ENCODE measurements at regions not wholly inside any gene's neighbourhood (a gene's known extent, or its start where the extent isn't known, plus 50 kb on each side); places are given as distances from the start of the nearest gene placed in this dataset.

DNA sequence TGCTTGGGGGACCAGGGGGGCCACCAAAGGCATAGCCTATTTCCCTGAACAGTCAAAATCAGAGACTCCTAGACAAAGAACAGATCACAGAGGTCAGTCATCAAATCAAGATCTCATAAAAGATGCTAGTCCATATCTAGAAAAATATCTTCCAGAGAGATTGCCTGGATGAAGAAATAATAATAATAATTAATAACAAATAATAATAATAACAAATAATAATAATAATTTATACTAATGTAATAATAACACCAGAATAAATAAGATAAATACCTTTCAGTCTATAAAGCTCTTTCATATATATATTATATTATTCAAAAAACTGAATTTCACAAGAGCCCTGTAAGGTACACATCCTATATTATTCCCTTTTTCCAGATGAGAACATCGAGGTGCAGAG is 129.6 kb downstream of the PAX1 start:
- no peak overlapping the region for H3K4me3 ChIP-seq
- no peaks in the 10 kb centered on the region for H3K9me3 ChIP-seq
- TF ChIP-seq, protein P1, sequence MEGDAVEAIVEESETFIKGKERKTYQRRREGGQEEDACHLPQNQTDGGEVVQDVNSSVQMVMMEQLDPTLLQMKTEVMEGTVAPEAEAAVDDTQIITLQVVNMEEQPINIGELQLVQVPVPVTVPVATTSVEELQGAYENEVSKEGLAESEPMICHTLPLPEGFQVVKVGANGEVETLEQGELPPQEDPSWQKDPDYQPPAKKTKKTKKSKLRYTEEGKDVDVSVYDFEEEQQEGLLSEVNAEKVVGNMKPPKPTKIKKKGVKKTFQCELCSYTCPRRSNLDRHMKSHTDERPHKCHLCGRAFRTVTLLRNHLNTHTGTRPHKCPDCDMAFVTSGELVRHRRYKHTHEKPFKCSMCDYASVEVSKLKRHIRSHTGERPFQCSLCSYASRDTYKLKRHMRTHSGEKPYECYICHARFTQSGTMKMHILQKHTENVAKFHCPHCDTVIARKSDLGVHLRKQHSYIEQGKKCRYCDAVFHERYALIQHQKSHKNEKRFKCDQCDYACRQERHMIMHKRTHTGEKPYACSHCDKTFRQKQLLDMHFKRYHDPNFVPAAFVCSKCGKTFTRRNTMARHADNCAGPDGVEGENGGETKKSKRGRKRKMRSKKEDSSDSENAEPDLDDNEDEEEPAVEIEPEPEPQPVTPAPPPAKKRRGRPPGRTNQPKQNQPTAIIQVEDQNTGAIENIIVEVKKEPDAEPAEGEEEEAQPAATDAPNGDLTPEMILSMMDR (IDR thresholded peaks at IDR 0.05) = no peak
- TF ChIP-seq POLR2A (IDR thresholded peaks at IDR 0.05) = no peak
- H3K27ac ChIP-seq = no peak overlapping the region
- H3K36me3 ChIP-seq = no peaks in the 10 kb centered on the region
- intact Hi-C loops (cut with DNase I) = no loop called here
- no peaks in the 10 kb centered on the region for H3K4me1 ChIP-seq
- H3K27me3 ChIP-seq = no peaks in the 10 kb centered on the region
- DNase-seq = no peak
- WGBS, 2 donors = 73 to 74% methylated on average over 1 of the region's 1 CpG

- Histone ChIP-seq H3K4me3 (no peak overlapping the region), H3K27ac (no peak overlapping the region), H3K36me3 (no peaks in the 10 kb centered on the region), H3K27me3 (no peaks in the 10 kb centered on the region), H3K4me1 (no peaks in the 10 kb centered on the region), H3K9me3 (no peaks in the 10 kb centered on the region)
- intact Hi-C loops (cut with DNase I) = no loop called here
- no peak for DNase-seq
- TF ChIP-seq, protein P1 (IDR thresholded peaks at IDR 0.05) = no peak
- TF ChIP-seq POLR2A (IDR thresholded peaks at IDR 0.05) = no peak
- WGBS, 2 donors = 66 to 73% methylated on average over 6 of the region's 8 CpGs
Measured at GRCh38 chr20:21832442-21833385, 127.2 kb downstream of the PAX1 start.

DNA sequence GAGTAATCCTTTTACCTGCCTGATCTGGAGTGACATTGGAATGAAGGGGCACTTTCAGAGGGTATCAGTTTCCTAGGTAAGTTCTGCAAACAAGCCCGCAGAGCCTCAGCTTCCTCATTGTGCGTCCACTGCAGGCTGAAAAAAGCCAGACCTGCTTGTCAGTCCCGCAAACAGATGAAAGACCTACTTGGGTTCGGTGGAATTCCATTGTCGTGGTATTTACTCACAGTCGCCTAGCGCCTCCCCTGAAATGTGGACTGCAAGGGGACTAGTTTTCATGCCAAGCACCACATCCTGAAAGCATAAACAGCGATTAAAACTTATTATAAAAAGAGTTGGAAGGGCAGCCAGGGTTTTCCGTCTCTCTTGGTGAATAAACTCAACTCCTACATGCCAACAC is 121.5 kb downstream of the PAX1 start:
- Histone ChIP-seq H3K27me3 (peaks cover 0 to 3% (median 0%) of the 10 kb centered on the region in 4 donors), H3K4me3 (no peak overlapping the region), H3K36me3 (no peaks in the 10 kb centered on the region), H3K27ac (no peak overlapping the region), H3K4me1 (no peaks in the 10 kb centered on the region), H3K9me3 (no peaks in the 10 kb centered on the region)
- TF ChIP-seq POLR2A (IDR thresholded peaks at IDR 0.05) = no peak
- TF ChIP-seq, protein P1 (IDR thresholded peaks at IDR 0.05) = no peak
- WGBS, 2 donors = 11 to 32% methylated on average over 7 to 9 of the region's 9 CpGs
- intact Hi-C loops (cut with DNase I) = no loop called here
- DNase-seq = no peak

DNA sequence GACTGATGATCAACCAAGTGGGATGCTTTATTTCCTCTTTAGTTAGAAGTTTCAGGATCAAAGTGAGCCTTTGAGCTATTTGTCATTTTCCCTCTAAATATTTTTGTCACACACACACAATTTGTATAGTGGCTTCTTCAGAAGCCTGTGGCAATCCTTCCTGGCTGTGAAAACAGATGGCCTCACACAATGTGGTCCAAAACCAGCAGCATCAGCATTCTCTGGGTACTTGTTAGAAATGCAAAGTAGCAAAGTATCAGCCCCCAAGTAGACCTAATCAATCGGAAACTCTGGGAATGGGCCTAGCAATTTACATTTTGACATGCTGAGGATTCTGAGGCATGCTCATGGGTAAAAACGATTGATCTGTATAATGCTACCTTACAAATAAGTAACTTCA is 115.9 kb downstream of the PAX1 start:
- intact Hi-C loops (cut with DNase I) = no loop called here
- Histone ChIP-seq H3K9me3 (no peaks in the 10 kb centered on the region), H3K36me3 (no peaks in the 10 kb centered on the region), H3K4me3 (no peak overlapping the region), H3K4me1 (no peaks in the 10 kb centered on the region), H3K27me3 (peaks cover 0 to 2% (median 0%) of the 10 kb centered on the region in 4 donors), H3K27ac (no peak overlapping the region)
- no peak for DNase-seq
- TF ChIP-seq POLR2A (IDR thresholded peaks at IDR 0.05) = no peak
- TF ChIP-seq, protein P1 (IDR thresholded peaks at IDR 0.05) = no peak
- 44 to 49% methylated on average over 2 of the region's 2 CpGs for WGBS, 2 donors

GRCh38 chr20:21820688-21821087 is 115.2 kb downstream of the PAX1 start:
- Histone ChIP-seq H3K4me1 (no peaks in the 10 kb centered on the region), H3K27me3 (no peaks in the 10 kb centered on the region), H3K9me3 (no peaks in the 10 kb centered on the region), H3K36me3 (no peaks in the 10 kb centered on the region), H3K27ac (no peak overlapping the region), H3K4me3 (no peak overlapping the region)
- intact Hi-C loops (cut with DNase I) = no loop called here
- WGBS, 2 donors = 31 to 43% methylated on average over 6 of the region's 6 CpGs
- TF ChIP-seq, protein P1 (IDR thresholded peaks at IDR 0.05) = no peak
- TF ChIP-seq POLR2A (IDR thresholded peaks at IDR 0.05) = no peak
- no peak for DNase-seq
